Osteocyte (in vitro differentiated cells): ENCODE measurements at regions not wholly inside any gene's neighbourhood (a gene's known extent, or its start where the extent isn't known, plus 50 kb on each side); places are given as distances from the start of the nearest gene placed in this dataset.

Experiments
- DNase-seq: peaks from one replicate; pipeline ENCODE4 v3.0.0; 2021; ENCODE audit warnings: mixed read lengths; ENCODE audit not compliant: unreplicated experiment; ENCODE audit errors: extremely low spot score
- H3K27ac Mint-ChIP-seq: one replicate; pipeline ENCODE4 v1.8.0; 2021; ENCODE audit warnings: mild to moderate bottlenecking, mixed read lengths; ENCODE audit not compliant: unreplicated experiment
- H3K27me3 Mint-ChIP-seq: one replicate; pipeline ENCODE4 v1.8.0; 2021; ENCODE audit warnings: mixed read lengths; ENCODE audit not compliant: unreplicated experiment
- H3K36me3 Mint-ChIP-seq: one replicate; pipeline ENCODE4 v1.8.0; 2021; ENCODE audit warnings: mixed read lengths; ENCODE audit not compliant: unreplicated experiment
- H3K4me1 Mint-ChIP-seq: one replicate; pipeline ENCODE4 v1.8.0; 2021; ENCODE audit warnings: mixed read lengths; ENCODE audit not compliant: unreplicated experiment
- H3K4me3 Mint-ChIP-seq: one replicate; pipeline ENCODE4 v1.8.0; 2021; ENCODE audit warnings: mild to moderate bottlenecking, moderate library complexity, mixed read lengths; ENCODE audit not compliant: unreplicated experiment
- H3K9me3 Mint-ChIP-seq: one replicate; pipeline ENCODE4 v1.8.0; 2021; ENCODE audit warnings: mixed read lengths; ENCODE audit not compliant: unreplicated experiment
- TF ChIP-seq, protein P1 (sequence below): fragments of 200-600 bp; sonication (generic); IDR thresholded peaks from 2 replicates; pipeline ENCODE4 v1.5.0; 2021; ENCODE audit warnings: antibody characterized with exemption, mild to moderate bottlenecking, moderate library complexity

GRCh38 chr2:118568700-118569099 lies 278.7 kb downstream of the EN1 start:
- Mint-ChIP-seq H3K27ac (no peak overlapping the region), H3K36me3 (no peaks in the 10 kb centered on the region), H3K4me1 (no peaks in the 10 kb centered on the region), H3K4me3 (no peak overlapping the region), H3K27me3 (no peaks in the 10 kb centered on the region), H3K9me3 (no peaks in the 10 kb centered on the region)
- no peak for DNase-seq
- TF ChIP-seq, protein P1, sequence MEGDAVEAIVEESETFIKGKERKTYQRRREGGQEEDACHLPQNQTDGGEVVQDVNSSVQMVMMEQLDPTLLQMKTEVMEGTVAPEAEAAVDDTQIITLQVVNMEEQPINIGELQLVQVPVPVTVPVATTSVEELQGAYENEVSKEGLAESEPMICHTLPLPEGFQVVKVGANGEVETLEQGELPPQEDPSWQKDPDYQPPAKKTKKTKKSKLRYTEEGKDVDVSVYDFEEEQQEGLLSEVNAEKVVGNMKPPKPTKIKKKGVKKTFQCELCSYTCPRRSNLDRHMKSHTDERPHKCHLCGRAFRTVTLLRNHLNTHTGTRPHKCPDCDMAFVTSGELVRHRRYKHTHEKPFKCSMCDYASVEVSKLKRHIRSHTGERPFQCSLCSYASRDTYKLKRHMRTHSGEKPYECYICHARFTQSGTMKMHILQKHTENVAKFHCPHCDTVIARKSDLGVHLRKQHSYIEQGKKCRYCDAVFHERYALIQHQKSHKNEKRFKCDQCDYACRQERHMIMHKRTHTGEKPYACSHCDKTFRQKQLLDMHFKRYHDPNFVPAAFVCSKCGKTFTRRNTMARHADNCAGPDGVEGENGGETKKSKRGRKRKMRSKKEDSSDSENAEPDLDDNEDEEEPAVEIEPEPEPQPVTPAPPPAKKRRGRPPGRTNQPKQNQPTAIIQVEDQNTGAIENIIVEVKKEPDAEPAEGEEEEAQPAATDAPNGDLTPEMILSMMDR = no peak

DNA sequence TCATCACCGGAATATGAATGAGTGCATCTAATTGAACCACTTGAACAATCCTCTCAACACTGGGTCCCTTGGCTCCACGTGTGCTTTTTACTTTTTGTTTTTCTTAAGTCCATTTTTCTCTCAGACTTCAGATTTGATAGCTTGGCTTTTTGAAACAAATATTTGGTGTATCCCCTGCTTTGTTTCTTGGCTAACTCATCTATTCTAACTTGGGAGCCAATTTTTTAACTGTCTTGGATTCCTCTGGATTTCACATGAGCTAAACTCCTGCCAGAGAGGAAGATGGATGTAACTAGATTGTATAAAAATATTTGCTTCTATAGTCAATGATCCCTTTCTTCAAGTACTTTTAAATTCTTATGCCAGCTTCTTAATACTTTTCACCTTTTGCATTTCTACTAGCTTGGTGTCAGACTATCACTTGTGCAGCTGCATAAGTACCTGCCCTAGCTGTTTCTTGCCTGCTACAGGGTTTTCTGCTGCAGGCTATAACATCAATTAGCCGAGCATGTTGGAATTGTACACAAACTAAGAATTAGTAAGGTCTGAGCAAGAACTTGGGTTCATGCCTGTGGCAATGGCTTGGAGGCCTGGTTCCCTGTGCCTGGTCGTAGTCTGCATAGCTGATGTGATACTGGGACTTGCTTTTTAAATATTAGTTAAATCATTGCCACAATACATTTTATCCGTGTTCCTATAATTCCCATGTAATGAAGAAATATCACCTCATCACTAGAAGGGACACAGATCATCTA lies 281.5 kb downstream of the EN1 start:
- H3K36me3 Mint-ChIP-seq = no peaks in the 10 kb centered on the region
- H3K27me3 Mint-ChIP-seq = no peaks in the 10 kb centered on the region
- no peak overlapping the region for H3K27ac Mint-ChIP-seq
- DNase-seq = no peak
- no peaks in the 10 kb centered on the region for H3K4me1 Mint-ChIP-seq
- H3K4me3 Mint-ChIP-seq = no peak overlapping the region
- TF ChIP-seq, protein P1 = no peak
- H3K9me3 Mint-ChIP-seq = no peaks in the 10 kb centered on the region

- TF ChIP-seq, protein P1 = no peak
- Mint-ChIP-seq H3K4me1 (no peaks in the 10 kb centered on the region), H3K36me3 (no peaks in the 10 kb centered on the region), H3K27me3 (no peaks in the 10 kb centered on the region), H3K9me3 (no peaks in the 10 kb centered on the region), H3K27ac (no peak overlapping the region), H3K4me3 (no peak overlapping the region)
- DNase-seq = no peak
Observed at GRCh38 chr2:118565301-118565700, 282.1 kb downstream of the EN1 start.

DNA sequence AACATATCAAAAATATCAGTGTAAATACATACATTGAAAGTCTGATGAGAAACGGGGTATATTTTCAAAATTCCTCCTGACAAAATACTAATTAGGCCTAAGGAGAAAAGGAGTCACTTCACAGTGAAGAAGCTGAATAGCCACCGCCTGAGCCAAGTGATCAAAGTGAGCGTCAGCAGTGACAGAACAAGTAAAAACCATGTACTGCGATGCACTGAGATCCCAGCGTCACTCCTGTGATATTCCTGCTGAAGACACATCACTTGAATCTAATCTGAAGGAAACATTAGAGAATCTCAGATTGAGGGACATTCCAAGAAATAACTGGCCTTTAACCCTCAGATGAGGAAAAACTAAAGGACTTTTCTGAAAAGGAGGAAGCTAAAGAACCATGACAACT lies 285.3 kb downstream of the EN1 start:
- Mint-ChIP-seq H3K27me3 (no peaks in the 10 kb centered on the region), H3K4me3 (no peak overlapping the region), H3K4me1 (no peaks in the 10 kb centered on the region), H3K9me3 (no peaks in the 10 kb centered on the region), H3K27ac (no peak overlapping the region), H3K36me3 (no peaks in the 10 kb centered on the region)
- TF ChIP-seq, protein P1 = no peak
- no peak for DNase-seq

DNA sequence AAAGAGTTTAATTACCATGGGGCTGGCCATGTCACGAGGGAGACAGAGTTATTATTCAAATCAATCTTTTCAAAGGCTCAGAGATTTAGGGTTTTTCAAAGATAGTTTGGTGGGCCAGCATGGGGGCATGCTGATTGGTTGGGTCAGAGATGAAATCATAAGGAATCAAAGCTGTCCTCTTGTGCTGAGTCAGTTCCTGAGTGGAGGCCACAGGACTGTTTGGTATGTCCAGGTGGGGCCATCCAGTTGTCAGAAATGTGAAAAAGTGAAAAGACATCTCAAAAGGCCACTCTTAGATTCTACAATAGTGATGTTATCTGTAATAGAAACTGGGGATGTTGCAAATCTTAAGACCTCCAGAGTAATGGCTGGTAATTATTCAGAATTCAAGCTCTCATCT lies 288.6 kb downstream of the EN1 start:
- TF ChIP-seq, protein P1 = no peak
- no peak overlapping the region for H3K4me3 Mint-ChIP-seq
- H3K4me1 Mint-ChIP-seq = no peaks in the 10 kb centered on the region
- no peak overlapping the region for H3K27ac Mint-ChIP-seq
- H3K9me3 Mint-ChIP-seq = no peaks in the 10 kb centered on the region
- no peaks in the 10 kb centered on the region for H3K36me3 Mint-ChIP-seq
- DNase-seq = no peak
- H3K27me3 Mint-ChIP-seq = no peaks in the 10 kb centered on the region
